Colonic mucosa (tissue), 4 donors: ENCODE measurements at regions not wholly inside any gene's neighbourhood (a gene's known extent, or its start where the extent isn't known, plus 50 kb on each side); places are given as distances from the start of the nearest gene placed in this dataset.
"Not testable (repeated sequence)": the region's sequence is repeated elsewhere in the genome, so short reads cannot be mapped to it uniquely, and the experiment has no call there.

ENCODE experiments used
- DNase-seq: peaks from one replicate; pipeline ENCODE4 v3.0.0-alpha.2; 2020
- H3K27ac ChIP-seq: fragments of 200-600 bp; one replicate; pipeline ENCODE4 v1.8.0; 2021
- H3K27me3 ChIP-seq: fragments of 200-600 bp; one replicate; pipeline ENCODE4 v1.8.0; 2021
- H3K36me3 ChIP-seq: fragments of 200-600 bp; one replicate; pipeline ENCODE4 v1.8.0; 2021
- H3K4me1 ChIP-seq: fragments of 200-600 bp; one replicate; pipeline ENCODE4 v1.8.0; 2021; ENCODE audit warnings: mild to moderate bottlenecking
- H3K4me3 ChIP-seq: fragments of 200-600 bp; one replicate; pipeline ENCODE4 v1.8.0; 2021
- H3K9ac ChIP-seq, 2 donors: one replicate each; pipeline ENCODE4 v1.7.0; 2013; ENCODE audit warnings: control low read depth in 2 of 2, low read depth in 2 of 2, low read length in 2 of 2
- H3K9me3 ChIP-seq: fragments of 200-600 bp; one replicate; pipeline ENCODE4 v1.8.0; 2021
- CTCF ChIP-seq: fragments of 200-600 bp; IDR thresholded peaks from one replicate; pipeline ENCODE4 v1.8.0; 2022; ENCODE audit warnings: antibody characterized with exemption, mild to moderate bottlenecking
- intact Hi-C: fragments of 100-400 bp; cut with DNase I; formaldehyde crosslinking; loops from one replicate; pipeline ENCODE4 v1.14.1; 2022
- donor health status: healthy.
- donor health status: DM: no; HTN: no; CAD: no.
- donor health status: DM: no; HTN: no; CAD: no.

- no peaks in the 10 kb centered on the region for H3K27me3 ChIP-seq
- no peak for TF ChIP-seq CTCF
- H3K4me1 ChIP-seq = no peaks in the 10 kb centered on the region
- no peak overlapping the region for H3K4me3 ChIP-seq
- H3K27ac ChIP-seq = no peak overlapping the region
- no peaks in the 10 kb centered on the region for H3K36me3 ChIP-seq
- H3K9me3 ChIP-seq = no peaks in the 10 kb centered on the region
- H3K9ac ChIP-seq = no peak overlapping the region
- intact Hi-C loops = no loop called here
- DNase-seq = no peak
Observed at GRCh38 chr10:59036311-59037017, 140.0 kb upstream of the PHYHIPL start.

GRCh38 chr10:59037018-59037389, 139.4 kb upstream of the PHYHIPL start:
- Histone ChIP-seq H3K9ac (no peak overlapping the region), H3K4me1 (no peaks in the 10 kb centered on the region), H3K9me3 (no peaks in the 10 kb centered on the region), H3K27me3 (no peaks in the 10 kb centered on the region), H3K4me3 (no peak overlapping the region), H3K27ac (no peak overlapping the region), H3K36me3 (no peaks in the 10 kb centered on the region)
- intact Hi-C loops = no loop called here
- no peak for DNase-seq
- no peak for TF ChIP-seq CTCF

- Histone ChIP-seq H3K4me3 (no peak overlapping the region), H3K36me3 (no peaks in the 10 kb centered on the region), H3K27ac (no peak overlapping the region), H3K27me3 (no peaks in the 10 kb centered on the region), H3K9ac (no peak overlapping the region), H3K9me3 (no peaks in the 10 kb centered on the region), H3K4me1 (no peaks in the 10 kb centered on the region)
- no peak for TF ChIP-seq CTCF
- DNase-seq = no peak
- intact Hi-C loops = no loop called here
Observed at GRCh38 chr10:59037506-59037905, 138.9 kb upstream of the PHYHIPL start.

- H3K9ac ChIP-seq, H3K27me3 ChIP-seq, H3K27ac ChIP-seq, H3K4me1 ChIP-seq, DNase-seq, H3K4me3 ChIP-seq, H3K9me3 ChIP-seq, H3K36me3 ChIP-seq, intact Hi-C loops: not testable (repeated sequence)
Observed at GRCh38 chr10:59043358-59043757, 133.1 kb upstream of the PHYHIPL start.

- Histone ChIP-seq H3K9ac (no peak overlapping the region), H3K4me1 (no peaks in the 10 kb centered on the region), H3K27me3 (no peaks in the 10 kb centered on the region), H3K27ac (no peak overlapping the region), H3K4me3 (no peak overlapping the region), H3K36me3 (no peaks in the 10 kb centered on the region), H3K9me3 (no peaks in the 10 kb centered on the region)
- DNase-seq = no peak
- TF ChIP-seq CTCF = no peak
- intact Hi-C loops = no loop called here
Observed at GRCh38 chr10:59047180-59047579, 129.3 kb upstream of the PHYHIPL start.

- no peaks in the 10 kb centered on the region for H3K27me3 ChIP-seq
- H3K4me3 ChIP-seq = no peak overlapping the region
- DNase-seq = no peak
- H3K9me3 ChIP-seq = no peaks in the 10 kb centered on the region
- no peaks in the 10 kb centered on the region for H3K36me3 ChIP-seq
- no peaks in the 10 kb centered on the region for H3K4me1 ChIP-seq
- intact Hi-C loops = no loop called here
- H3K27ac ChIP-seq = no peak overlapping the region
- TF ChIP-seq CTCF = no peak
- H3K9ac ChIP-seq = no peak overlapping the region
Observed at GRCh38 chr10:59047957-59048618, 128.4 kb upstream of the PHYHIPL start.

GRCh38 chr10:59053502-59053901, 122.9 kb upstream of the PHYHIPL start:
- H3K4me3 ChIP-seq, DNase-seq, intact Hi-C loops, H3K27me3 ChIP-seq, H3K4me1 ChIP-seq, H3K27ac ChIP-seq, H3K9ac ChIP-seq, H3K36me3 ChIP-seq, H3K9me3 ChIP-seq: not testable (repeated sequence)
